Gastrocnemius medialis (tissue), 4 donors: ENCODE measurements at regions not wholly inside any gene's neighbourhood (a gene's known extent, or its start where the extent isn't known, plus 50 kb on each side); places are given as distances from the start of the nearest gene placed in this dataset.

ENCODE experiments used
- ATAC-seq, 2 donors: fragments of 150-250 bp; one replicate each; pipeline ENCODE4 v1.9.1; 2016
- DNase-seq, 2 donors: peaks; one replicate each; pipeline ENCODE4 v3.0.0-alpha.2; 2019
- H3K27ac ChIP-seq, 4 donors: fragments of 200-600 bp; sonication (generic); 1 replicate in 1 of 4; 2 replicates in 3 of 4; pipeline ENCODE4 v1.5.1; 2016 to 2018; ENCODE audit warnings: mild to moderate bottlenecking in 2 of 4, moderate library complexity in 1 of 4
- H3K27me3 ChIP-seq, 3 donors: fragments of 200-600 bp; sonication (generic) in 2 of 3; 1 replicate in 1 of 3; 2 replicates in 2 of 3; pipeline versions ENCODE4 v1.5.1 to v1.6.0; 2016 to 2019; ENCODE audit warnings: mild to moderate bottlenecking in 1 of 3, moderate library complexity in 1 of 3
- H3K36me3 ChIP-seq, 2 donors: fragments of 200-600 bp; sonication (generic) in 1 of 2; one replicate each; pipeline ENCODE4 v1.5.1; 2017 to 2018
- H3K4me1 ChIP-seq, 2 donors: fragments of 200-600 bp; sonication (generic) in 1 of 2; one replicate each; pipeline ENCODE4 v1.5.1; 2016 to 2017; ENCODE audit warnings: mild to moderate bottlenecking in 2 of 2
- H3K4me3 ChIP-seq, 4 donors: fragments of 200-600 bp; sonication (generic) in 3 of 4; 1 replicate in 1 of 4; 2 replicates in 3 of 4; pipeline ENCODE4 v1.5.1; 2016 to 2019; ENCODE audit warnings: mild to moderate bottlenecking in 2 of 4
- H3K9me3 ChIP-seq, 3 donors: fragments of 200-600 bp; sonication (generic) in 2 of 3; 1 replicate in 1 of 3; 2 replicates in 2 of 3; pipeline ENCODE4 v1.5.1; 2016 to 2019
- POLR2A ChIP-seq, 2 donors: fragments of 450-650 bp; IDR thresholded peaks; one replicate each; pipeline ENCODE4 v1.6.1; 2017; ENCODE audit warnings: antibody characterized with exemption in 2 of 2, mild to moderate bottlenecking in 2 of 2, moderate library complexity in 2 of 2
- in situ Hi-C, 4 donors: fragments of 200-750 bp; cut with MboI; loops; one replicate each; pipeline versions ENCODE4 v1.15.0 to v1.8.0; 2017; ENCODE audit warnings: low sequenced_read_pairs in 4 of 4
- intact Hi-C: fragments of 100-400 bp; cut with DNase I; formaldehyde crosslinking; loops from one replicate; pipeline ENCODE4 v1.15.1; 2023; ENCODE audit warnings: low total_unique reads
- TF ChIP-seq, protein P1 (sequence below), 5 experiments: fragments of 450-650 bp in 3 of 5; fragments of 200-600 bp in 2 of 5; sonication (generic) in 2 of 5; IDR thresholded peaks in 4 of 5; conservative IDR thresholded peaks in 1 of 5; 1 replicate in 4 of 5; 2 replicates in 1 of 5; pipeline ENCODE4 v1.5.1; 2016 to 2019; ENCODE audit warnings: antibody characterized with exemption in 5 of 5, mild to moderate bottlenecking in 3 of 5, moderate library complexity in 3 of 5

- in situ Hi-C loops (no loop called here), intact Hi-C loops (no loop called here)
- no peak for ATAC-seq
Observed at GRCh38 chr3:26560081-26560480, 62.5 kb upstream of the LRRC3B start.

GRCh38 chr3:26562021-26562768, 60.4 kb upstream of the LRRC3B start:
- in situ Hi-C loops: no loop called here
- intact Hi-C loops: no loop called here
- H3K27ac ChIP-seq: no peak overlapping the region
- H3K27me3 ChIP-seq: no peaks in the 10 kb centered on the region
- no peaks in the 10 kb centered on the region for H3K9me3 ChIP-seq
- DNase-seq: no peak
- no peak for ATAC-seq
- H3K36me3 ChIP-seq: no peaks in the 10 kb centered on the region
- no peaks in the 10 kb centered on the region for H3K4me1 ChIP-seq
- TF ChIP-seq POLR2A (IDR thresholded peaks at IDR 0.05): no peak
- TF ChIP-seq, protein P1, sequence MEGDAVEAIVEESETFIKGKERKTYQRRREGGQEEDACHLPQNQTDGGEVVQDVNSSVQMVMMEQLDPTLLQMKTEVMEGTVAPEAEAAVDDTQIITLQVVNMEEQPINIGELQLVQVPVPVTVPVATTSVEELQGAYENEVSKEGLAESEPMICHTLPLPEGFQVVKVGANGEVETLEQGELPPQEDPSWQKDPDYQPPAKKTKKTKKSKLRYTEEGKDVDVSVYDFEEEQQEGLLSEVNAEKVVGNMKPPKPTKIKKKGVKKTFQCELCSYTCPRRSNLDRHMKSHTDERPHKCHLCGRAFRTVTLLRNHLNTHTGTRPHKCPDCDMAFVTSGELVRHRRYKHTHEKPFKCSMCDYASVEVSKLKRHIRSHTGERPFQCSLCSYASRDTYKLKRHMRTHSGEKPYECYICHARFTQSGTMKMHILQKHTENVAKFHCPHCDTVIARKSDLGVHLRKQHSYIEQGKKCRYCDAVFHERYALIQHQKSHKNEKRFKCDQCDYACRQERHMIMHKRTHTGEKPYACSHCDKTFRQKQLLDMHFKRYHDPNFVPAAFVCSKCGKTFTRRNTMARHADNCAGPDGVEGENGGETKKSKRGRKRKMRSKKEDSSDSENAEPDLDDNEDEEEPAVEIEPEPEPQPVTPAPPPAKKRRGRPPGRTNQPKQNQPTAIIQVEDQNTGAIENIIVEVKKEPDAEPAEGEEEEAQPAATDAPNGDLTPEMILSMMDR (IDR thresholded peaks at IDR 0.05 in 4 of 5, conservative IDR thresholded peaks at IDR 0.05 in 1 of 5): no peak
- H3K4me3 ChIP-seq: no peak overlapping the region

More at GRCh38 chr3:26560081-26560480, 62.5 kb upstream of the LRRC3B start:
- Histone ChIP-seq H3K36me3 (no peaks in the 10 kb centered on the region), H3K27ac (no peak overlapping the region), H3K4me3 (no peak overlapping the region), H3K4me1 (no peaks in the 10 kb centered on the region), H3K27me3 (no peaks in the 10 kb centered on the region), H3K9me3 (no peaks in the 10 kb centered on the region)
- no peak for TF ChIP-seq POLR2A (IDR thresholded peaks at IDR 0.05)
- TF ChIP-seq, protein P1 (IDR thresholded peaks at IDR 0.05 in 4 of 5, conservative IDR thresholded peaks at IDR 0.05 in 1 of 5): no peak
- DNase-seq: no peak
